NB4 (cell line): ENCODE measurements at regions not wholly inside any gene's neighbourhood (a gene's known extent, or its start where the extent isn't known, plus 50 kb on each side); places are given as distances from the start of the nearest gene placed in this dataset.

Source experiments
- MYC ChIP-seq: IDR thresholded peaks from 2 replicates; pipeline ENCODE4 v1.6.1; 2011; ENCODE audit warnings: low read depth, low read length
- POLR2A ChIP-seq: IDR thresholded peaks from 2 replicates; pipeline ENCODE4 v1.6.1; 2011; ENCODE audit warnings: mild to moderate bottlenecking; ENCODE audit not compliant: insufficient read length; ENCODE audit errors: extremely low read depth
- TF ChIP-seq, protein P1 (sequence below): IDR thresholded peaks from one replicate; pipeline ENCODE4 v1.5.1; 2012; ENCODE audit warnings: low read depth, low read length
- TF ChIP-seq, protein P2 (sequence below): IDR thresholded peaks from 2 replicates; pipeline ENCODE4 v1.6.1; 2011; ENCODE audit warnings: low read depth, low read length

DNA sequence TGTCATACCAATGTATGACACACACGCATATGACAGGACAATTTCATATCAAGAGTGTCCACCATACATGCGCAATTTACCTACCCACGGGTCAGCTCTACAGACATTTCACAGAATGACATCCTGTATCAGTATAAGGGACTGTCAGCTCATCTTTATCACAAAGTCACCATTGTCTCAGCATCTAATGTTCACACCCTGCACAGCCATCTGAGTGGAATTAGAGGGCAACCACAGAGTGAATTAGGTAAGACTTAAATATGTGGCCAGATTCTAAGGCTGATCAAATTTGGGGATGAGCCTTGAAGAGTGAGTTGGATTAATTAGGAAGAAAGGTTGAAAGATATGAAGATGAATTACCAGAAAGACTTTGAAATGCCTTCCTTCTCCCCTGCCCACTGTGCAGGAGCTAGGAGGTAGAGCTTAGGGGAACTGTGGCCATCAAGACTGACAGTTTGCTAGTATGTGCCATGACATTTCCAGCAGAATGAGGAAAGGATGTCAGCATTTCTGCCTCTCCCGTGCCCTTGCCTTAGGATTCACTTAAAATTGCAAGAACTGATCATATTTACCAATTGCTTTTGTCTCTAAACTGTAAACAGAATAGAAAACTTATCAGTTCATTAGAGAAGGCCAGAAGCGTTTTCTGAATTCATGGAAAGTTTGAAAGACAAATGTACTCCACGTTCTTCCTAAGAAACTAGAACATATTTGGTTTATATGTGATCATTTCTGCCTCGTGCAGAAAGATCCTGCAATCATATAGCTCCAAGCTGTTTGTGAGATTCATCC lies 121.1 kb downstream of the DDX1 start:
- TF ChIP-seq, protein P1, sequence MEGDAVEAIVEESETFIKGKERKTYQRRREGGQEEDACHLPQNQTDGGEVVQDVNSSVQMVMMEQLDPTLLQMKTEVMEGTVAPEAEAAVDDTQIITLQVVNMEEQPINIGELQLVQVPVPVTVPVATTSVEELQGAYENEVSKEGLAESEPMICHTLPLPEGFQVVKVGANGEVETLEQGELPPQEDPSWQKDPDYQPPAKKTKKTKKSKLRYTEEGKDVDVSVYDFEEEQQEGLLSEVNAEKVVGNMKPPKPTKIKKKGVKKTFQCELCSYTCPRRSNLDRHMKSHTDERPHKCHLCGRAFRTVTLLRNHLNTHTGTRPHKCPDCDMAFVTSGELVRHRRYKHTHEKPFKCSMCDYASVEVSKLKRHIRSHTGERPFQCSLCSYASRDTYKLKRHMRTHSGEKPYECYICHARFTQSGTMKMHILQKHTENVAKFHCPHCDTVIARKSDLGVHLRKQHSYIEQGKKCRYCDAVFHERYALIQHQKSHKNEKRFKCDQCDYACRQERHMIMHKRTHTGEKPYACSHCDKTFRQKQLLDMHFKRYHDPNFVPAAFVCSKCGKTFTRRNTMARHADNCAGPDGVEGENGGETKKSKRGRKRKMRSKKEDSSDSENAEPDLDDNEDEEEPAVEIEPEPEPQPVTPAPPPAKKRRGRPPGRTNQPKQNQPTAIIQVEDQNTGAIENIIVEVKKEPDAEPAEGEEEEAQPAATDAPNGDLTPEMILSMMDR: no peak
- TF ChIP-seq POLR2A: no peak
- no peak for TF ChIP-seq MYC
- TF ChIP-seq, protein P2, sequence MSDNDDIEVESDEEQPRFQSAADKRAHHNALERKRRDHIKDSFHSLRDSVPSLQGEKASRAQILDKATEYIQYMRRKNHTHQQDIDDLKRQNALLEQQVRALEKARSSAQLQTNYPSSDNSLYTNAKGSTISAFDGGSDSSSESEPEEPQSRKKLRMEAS: no peak
